K562 (cell line): ENCODE measurements at regions not wholly inside any gene's neighbourhood (a gene's known extent, or its start where the extent isn't known, plus 50 kb on each side); places are given as distances from the start of the nearest gene placed in this dataset.

ENCODE experiments used
- ATAC-seq: fragments of 200-7000 bp; cut with Tn5 transposase; 3 replicates; pipeline ENCODE4 v1.9.1; 2020; ENCODE audit warnings: moderate library complexity
- BruUV-seq: library from RNA; stranded (reverse); fragments of 400-500 nt; replicated peaks from 2 replicates; lab custom pipeline; 2021; lab: Mats Ljungman, UMichigan
- CTCF ChIA-PET: fragments of 300-600 bp; formaldehyde crosslinking; extraction: SDS; loops from one replicate; lab custom pipeline; 2021; ENCODE audit warnings: low intra/inter-chr PET ratio; lab: Yijun Ruan, JAX
- POLR2A ChIA-PET: fragments of 300-600, 350-650 bp; sonication (Branson Sonifier 250); formaldehyde crosslinking; extraction: SDS; loops from one replicate; lab custom pipeline; 2021; ENCODE audit warnings: antibody characterized with exemption, inconsistent platforms; lab: Yijun Ruan, JAX
- DNase-seq, 4 experiments: peaks; one replicate each; pipeline versions ENCODE4 v3.0.0 to v3.0.0-alpha.2; 2011 to 2018; ENCODE audit warnings: low spot score in 3 of 4, mixed read lengths in 3 of 4; ENCODE audit errors: extremely low read depth in 1 of 4
- FAIRE-seq: peaks from 2 replicates; lab custom pipeline; 2011; peaks lifted over from hg19 to GRCh38; lab: Jason Lieb, UNC
- H2AFZ ChIP-seq: 2 replicates; pipeline ENCODE4 v1.6.0; 2011; ENCODE audit warnings: low read depth, low read length, control low read depth, inconsistent platforms
- H3K27ac ChIP-seq: fragments of 200-600 bp; 3 replicates; pipeline ENCODE4 v1.8.0; 2011; ENCODE audit warnings: low read depth, mild to moderate bottlenecking, control low read depth, inconsistent platforms, low read length, moderate library complexity, mixed read lengths; ENCODE audit errors: extremely low read depth
- H3K27me3 ChIP-seq, 2 experiments: fragments of 300-600 bp in 1 of 2; 2 replicates in 1 of 2; 3 replicates in 1 of 2; pipeline versions ENCODE4 v1.6.0 to v1.8.0; 2011; ENCODE audit warnings: inconsistent platforms in 2 of 2, low read length in 2 of 2, mild to moderate bottlenecking in 1 of 2, mixed read lengths in 1 of 2, moderate library complexity in 1 of 2; ENCODE audit not compliant: control insufficient read depth in 2 of 2, insufficient read depth in 2 of 2
- H3K36me3 ChIP-seq: fragments of 300-600 bp; 3 replicates; pipeline ENCODE4 v1.8.0; 2011; ENCODE audit warnings: mild to moderate bottlenecking, low read length, inconsistent platforms; ENCODE audit not compliant: control insufficient read depth, insufficient read depth
- H3K4me1 ChIP-seq, 2 experiments: fragments of 200-600 bp in 1 of 2; replicated peaks in 1 of 2; 2 replicates in 1 of 2; 3 replicates in 1 of 2; pipeline versions ENCODE4 v1.5.1 to v1.8.0; 2011; ENCODE audit warnings: inconsistent platforms in 2 of 2, low read length in 2 of 2, mild to moderate bottlenecking in 1 of 2, mixed read lengths in 1 of 2, moderate library complexity in 1 of 2; ENCODE audit not compliant: control insufficient read depth in 2 of 2, insufficient read depth in 2 of 2
- H3K4me2 ChIP-seq: 2 replicates; pipeline ENCODE4 v1.6.1; 2011; ENCODE audit warnings: low read length, control low read depth, inconsistent platforms, mixed read lengths; ENCODE audit not compliant: insufficient read depth
- H3K4me3 ChIP-seq: fragments of 200-600 bp; sonication (generic), shearing (Covaris generic); 2 replicates; pipeline ENCODE4 v1.5.1; 2016; ENCODE audit warnings: control low read depth, inconsistent platforms
- H3K79me2 ChIP-seq: fragments of 200-600 bp; 3 replicates; pipeline ENCODE4 v1.8.0; 2011; ENCODE audit warnings: low read length, inconsistent platforms; ENCODE audit not compliant: control insufficient read depth, insufficient read depth
- H3K9ac ChIP-seq, 2 experiments: 2 replicates each; pipeline versions ENCODE4 v1.6.0 to v1.6.1; 2011; ENCODE audit warnings: low read depth in 2 of 2, low read length in 2 of 2, control low read depth in 1 of 2, inconsistent platforms in 1 of 2, mild to moderate bottlenecking in 1 of 2, mixed read lengths in 1 of 2; ENCODE audit not compliant: insufficient read depth in 1 of 2
- H3K9me1 ChIP-seq: one replicate; pipeline ENCODE4 v1.6.0; 2011; ENCODE audit warnings: inconsistent platforms, mild to moderate bottlenecking, low read length, moderate library complexity; ENCODE audit not compliant: control insufficient read depth, insufficient read depth
- H3K9me3 ChIP-seq: replicated peaks from 2 replicates; pipeline ENCODE4 v1.5.1; 2011; ENCODE audit warnings: low read depth, low read length, inconsistent platforms; ENCODE audit not compliant: control insufficient read depth, insufficient read depth
- H4K20me1 ChIP-seq: replicated peaks from 2 replicates; pipeline ENCODE4 v1.6.1; 2011; ENCODE audit warnings: low read length, inconsistent platforms, mixed read lengths; ENCODE audit not compliant: control insufficient read depth, insufficient read depth
- CC2D1A ChIP-seq: fragments of 450-650 bp; IDR thresholded peaks from 2 replicates; pipeline ENCODE4 v1.6.1; 2017; ENCODE audit warnings: mild to moderate bottlenecking
- DNMT1 ChIP-seq: fragments of 450-650 bp; IDR thresholded peaks from 2 replicates; pipeline ENCODE4 v1.6.1; 2016; ENCODE audit warnings: antibody characterized with exemption, mild to moderate bottlenecking
- EP300 ChIP-seq: IDR thresholded peaks from 2 replicates; pipeline ENCODE4 v1.6.1; 2012; ENCODE audit warnings: low read length, improper control_type of control experiment
- ILK ChIP-seq: fragments of 450-650 bp; IDR thresholded peaks from 2 replicates; pipeline ENCODE4 v1.6.1; 2016; ENCODE audit warnings: missing genetic modification characterization, low read depth, mild to moderate bottlenecking, missing compliant biosample characterization, moderate library complexity, borderline replicate concordance
- LCOR ChIP-seq: sonication (generic); formaldehyde crosslinking; IDR thresholded peaks from 2 replicates; pipeline ENCODE4 v1.8.0; 2022; ENCODE audit warnings: mild to moderate bottlenecking, missing genetic modification reagents
- NCOR1 ChIP-seq: fragments of 450-650 bp; IDR thresholded peaks from 2 replicates; pipeline ENCODE4 v1.6.1; 2016; ENCODE audit warnings: mild to moderate bottlenecking, moderate library complexity
- ZNF75A ChIP-seq: fragments of 450-650 bp; formaldehyde crosslinking; IDR thresholded peaks from 2 replicates; pipeline ENCODE4 v1.4.0; 2020; ENCODE audit warnings: mild to moderate bottlenecking
- WGBS: fragments of 100-300 bp; shearing (Covaris generic); methylation state at CpG from one replicate; pipeline ENCODE4 v1.1.6; 2016; ENCODE audit warnings: low coverage, mixed read lengths; ENCODE audit not compliant: insufficient coverage; ENCODE audit errors: missing lambda C conversion rate; 5-methylcytosine and 5-hydroxymethylcytosine counted together
- in situ Hi-C: fragments of 300-500 bp; cut with MboI; formaldehyde crosslinking; loops from 4 replicates; pipeline ENCODE4 v1.15.0; 2018; ENCODE audit warnings: inconsistent platforms, mixed read lengths
- intact Hi-C: fragments of 100-400 bp; cut with micrococcal nuclease; formaldehyde crosslinking; loops from 2 replicates; pipeline ENCODE4 v1.14.2; 2022
- TF ChIP-seq, protein P1 (sequence below), 2 experiments: fragments of 450-650 bp in 1 of 2; sonication (generic) in 1 of 2; formaldehyde crosslinking in 1 of 2; IDR thresholded peaks; 2 replicates each; pipeline versions ENCODE4 v1.7.1 to v1.9.0; 2016 to 2022; ENCODE audit warnings: inconsistent platforms in 1 of 2, mild to moderate bottlenecking in 1 of 2, missing genetic modification reagents in 1 of 2

GRCh38 chr1:80241566-80241965 lies 1235.0 kb upstream of the ADGRL4 start:
- Histone ChIP-seq H3K79me2 (no peaks in the 10 kb centered on the region), H3K27me3 (no peaks in the 10 kb centered on the region), H3K27ac (no peak overlapping the region), H3K4me3 (no peak overlapping the region), H3K9me3 (no peaks in the 10 kb centered on the region), H3K9me1 (no peaks in the 10 kb centered on the region), H3K9ac (no peak overlapping the region), H3K36me3 (no peaks in the 10 kb centered on the region), H4K20me1 (no peaks in the 10 kb centered on the region), H3K4me2 (no peak overlapping the region), H2AFZ (no peak overlapping the region), H3K4me1 (no peaks in the 10 kb centered on the region)
- ChIA-PET POLR2A (no interaction called here), CTCF (no interaction called here)
- TF ChIP-seq ILK (no peak), ZNF75A (CRISPR knock-in tag) (no peak), DNMT1 (no peak), NCOR1 (no peak), LCOR (CRISPR knock-in tag) (no peak), EP300 (no peak), CC2D1A (no peak)
- TF ChIP-seq, protein P1, sequence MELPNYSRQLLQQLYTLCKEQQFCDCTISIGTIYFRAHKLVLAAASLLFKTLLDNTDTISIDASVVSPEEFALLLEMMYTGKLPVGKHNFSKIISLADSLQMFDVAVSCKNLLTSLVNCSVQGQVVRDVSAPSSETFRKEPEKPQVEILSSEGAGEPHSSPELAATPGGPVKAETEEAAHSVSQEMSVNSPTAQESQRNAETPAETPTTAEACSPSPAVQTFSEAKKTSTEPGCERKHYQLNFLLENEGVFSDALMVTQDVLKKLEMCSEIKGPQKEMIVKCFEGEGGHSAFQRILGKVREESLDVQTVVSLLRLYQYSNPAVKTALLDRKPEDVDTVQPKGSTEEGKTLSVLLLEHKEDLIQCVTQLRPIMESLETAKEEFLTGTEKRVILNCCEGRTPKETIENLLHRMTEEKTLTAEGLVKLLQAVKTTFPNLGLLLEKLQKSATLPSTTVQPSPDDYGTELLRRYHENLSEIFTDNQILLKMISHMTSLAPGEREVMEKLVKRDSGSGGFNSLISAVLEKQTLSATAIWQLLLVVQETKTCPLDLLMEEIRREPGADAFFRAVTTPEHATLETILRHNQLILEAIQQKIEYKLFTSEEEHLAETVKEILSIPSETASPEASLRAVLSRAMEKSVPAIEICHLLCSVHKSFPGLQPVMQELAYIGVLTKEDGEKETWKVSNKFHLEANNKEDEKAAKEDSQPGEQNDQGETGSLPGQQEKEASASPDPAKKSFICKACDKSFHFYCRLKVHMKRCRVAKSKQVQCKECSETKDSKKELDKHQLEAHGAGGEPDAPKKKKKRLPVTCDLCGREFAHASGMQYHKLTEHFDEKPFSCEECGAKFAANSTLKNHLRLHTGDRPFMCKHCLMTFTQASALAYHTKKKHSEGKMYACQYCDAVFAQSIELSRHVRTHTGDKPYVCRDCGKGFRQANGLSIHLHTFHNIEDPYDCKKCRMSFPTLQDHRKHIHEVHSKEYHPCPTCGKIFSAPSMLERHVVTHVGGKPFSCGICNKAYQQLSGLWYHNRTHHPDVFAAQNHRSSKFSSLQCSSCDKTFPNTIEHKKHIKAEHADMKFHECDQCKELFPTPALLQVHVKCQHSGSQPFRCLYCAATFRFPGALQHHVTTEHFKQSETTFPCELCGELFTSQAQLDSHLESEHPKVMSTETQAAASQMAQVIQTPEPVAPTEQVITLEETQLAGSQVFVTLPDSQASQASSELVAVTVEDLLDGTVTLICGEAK (IDR thresholded peaks at IDR 0.05): no peak
- TF ChIP-seq, protein P1 (CRISPR knock-in tag; IDR thresholded peaks at IDR 0.05): no peak
- 0% methylated on average over 1 of the region's 1 CpG for WGBS
- ATAC-seq (no peak), DNase-seq (no peak), FAIRE-seq (no peak)
- BruUV-seq: no TSS peak
- intact Hi-C loops (no loop called here), in situ Hi-C loops (no loop called here)
